Activated CD4-positive, alpha-beta T cell treated with anti-CD3 and anti-CD28 coated beads, Interleukin-2, amount 10 ng/mL, durations not matched to agents 7 days and 5 days (primary cell): ENCODE measurements at regions not wholly inside any gene's neighbourhood (a gene's known extent, or its start where the extent isn't known, plus 50 kb on each side); places are given as distances from the start of the nearest gene placed in this dataset.

Source experiments
- CTCF ChIA-PET: fragments of 350-600 bp; sonication (Branson Sonifier 250); formaldehyde crosslinking; loops from one replicate; lab custom pipeline; 2021; ENCODE audit warnings: antibody characterized with exemption; lab: Charles Lee
- POLR2A ChIA-PET: fragments of 350-600 bp; sonication (Branson Sonifier 250); formaldehyde crosslinking; loops from one replicate; lab custom pipeline; 2021; ENCODE audit warnings: antibody characterized with exemption; lab: Charles Lee
- DNase-seq: peaks from one replicate; pipeline ENCODE4 v3.0.0-alpha.2; 2020
- H3K27ac Mint-ChIP-seq: one replicate; pipeline ENCODE4 v1.8.0; 2021; ENCODE audit warnings: mild to moderate bottlenecking, moderate library complexity, mixed read lengths
- H3K27me3 Mint-ChIP-seq: one replicate; pipeline ENCODE4 v1.8.0; 2021; ENCODE audit warnings: mixed read lengths
- H3K36me3 Mint-ChIP-seq: one replicate; pipeline ENCODE4 v1.8.0; 2021; ENCODE audit warnings: low read depth, mixed read lengths
- H3K4me1 Mint-ChIP-seq: one replicate; pipeline ENCODE4 v1.8.0; 2021; ENCODE audit warnings: mixed read lengths
- H3K4me3 Mint-ChIP-seq: one replicate; pipeline ENCODE4 v1.8.0; 2021; ENCODE audit warnings: mild to moderate bottlenecking, moderate library complexity, mixed read lengths
- H3K9me3 Mint-ChIP-seq: one replicate; pipeline ENCODE4 v1.8.0; 2021; ENCODE audit warnings: mixed read lengths

DNA sequence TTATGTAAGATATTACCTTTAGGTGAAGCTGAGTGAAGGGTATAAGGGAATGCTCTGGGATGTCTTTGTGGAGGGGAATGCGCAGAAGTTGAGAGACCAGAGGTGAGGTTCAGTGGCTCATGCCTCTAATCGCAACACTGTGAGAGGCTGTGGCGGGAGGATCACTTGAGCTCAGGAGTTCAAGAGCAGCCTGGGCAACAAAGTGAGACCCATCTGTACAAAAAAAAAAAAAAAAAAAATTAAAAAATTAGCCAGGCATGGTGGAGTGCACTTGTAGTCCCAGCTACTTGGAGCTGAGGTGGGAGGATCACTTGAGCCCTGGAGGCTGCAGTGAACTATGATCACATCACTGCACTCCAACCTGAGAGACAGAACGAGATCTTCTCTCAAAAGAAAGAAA is 57.3 kb upstream of the SP3 start:
- POLR2A ChIA-PET = no interaction called here
- CTCF ChIA-PET = interaction anchor here (0.6 to 0.7 kb wide), 2 partner anchors 118 to 215 kb away, joined by 3 to 4 read pairs; no protein-coding TSS in a partner anchor
- Mint-ChIP-seq H3K4me1 (peaks cover 2% of the 10 kb centered on the region), H3K27ac (no peak overlapping the region), H3K9me3 (no peaks in the 10 kb centered on the region), H3K4me3 (no peak overlapping the region), H3K36me3 (no peaks in the 10 kb centered on the region), H3K27me3 (peaks cover 2% of the 10 kb centered on the region)
- DNase-seq = no peak

DNA sequence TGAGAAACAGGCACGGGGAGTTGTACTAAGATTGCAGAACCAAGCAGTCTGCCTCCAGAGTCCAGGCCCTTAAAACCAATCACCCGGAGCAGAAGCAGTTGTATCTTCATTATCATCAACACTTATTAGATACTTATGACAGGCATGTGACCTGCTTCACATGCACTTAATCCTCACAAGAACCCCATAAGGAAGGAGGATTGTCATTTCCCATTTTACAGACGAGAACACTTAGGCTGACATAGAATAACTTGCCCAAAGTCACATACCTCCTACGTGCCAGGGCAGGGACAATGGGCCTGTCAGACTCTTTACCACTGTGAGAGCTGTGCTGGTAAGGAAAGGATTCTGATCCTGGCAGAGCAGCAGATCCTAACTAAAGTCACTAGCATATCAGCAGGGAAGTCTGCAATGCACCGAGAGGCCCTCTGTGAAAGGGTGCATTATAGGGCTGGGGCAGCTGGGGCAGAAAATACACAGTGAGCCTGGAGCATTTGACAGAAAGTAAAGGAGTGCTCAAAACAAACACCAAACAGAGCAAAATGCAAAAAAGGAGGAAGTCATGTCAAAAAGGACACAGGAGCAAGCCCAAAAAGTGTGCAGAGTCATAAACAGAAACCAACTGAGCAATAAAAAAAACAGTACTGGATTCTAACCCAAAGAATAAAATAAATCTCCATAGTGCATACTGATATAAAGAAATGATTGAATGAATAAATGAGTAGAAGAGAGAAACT is 55.9 kb upstream of the SP3 start:
- Mint-ChIP-seq H3K4me1 (peaks cover 2% of the 10 kb centered on the region), H3K36me3 (no peaks in the 10 kb centered on the region), H3K27me3 (peaks cover 2% of the 10 kb centered on the region), H3K9me3 (no peaks in the 10 kb centered on the region), H3K27ac (no peak overlapping the region), H3K4me3 (no peak overlapping the region)
- POLR2A ChIA-PET = no interaction called here
- DNase-seq = no peak
- CTCF ChIA-PET = no interaction called here

DNA sequence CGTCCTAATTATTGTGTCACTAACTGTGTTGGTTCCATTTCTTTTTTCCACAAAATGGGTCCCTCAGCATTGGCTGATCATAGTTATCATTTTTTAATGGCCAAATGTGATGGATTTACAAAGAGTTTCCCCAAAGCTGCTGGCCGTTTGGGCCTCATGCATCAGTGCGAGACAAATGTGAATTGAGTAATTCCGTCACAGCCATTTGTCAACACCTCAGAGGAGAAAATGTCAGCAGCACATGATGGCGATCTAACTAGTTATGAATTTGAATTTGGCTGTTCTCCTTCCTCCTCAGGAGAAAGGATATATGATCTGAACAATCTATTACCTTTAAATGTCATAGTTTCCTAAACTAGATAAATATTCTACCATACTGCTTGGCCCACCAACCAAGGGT is 54.9 kb upstream of the SP3 start:
- Mint-ChIP-seq H3K4me3 (no peak overlapping the region), H3K36me3 (no peaks in the 10 kb centered on the region)
- CTCF ChIA-PET = no interaction called here

DNA sequence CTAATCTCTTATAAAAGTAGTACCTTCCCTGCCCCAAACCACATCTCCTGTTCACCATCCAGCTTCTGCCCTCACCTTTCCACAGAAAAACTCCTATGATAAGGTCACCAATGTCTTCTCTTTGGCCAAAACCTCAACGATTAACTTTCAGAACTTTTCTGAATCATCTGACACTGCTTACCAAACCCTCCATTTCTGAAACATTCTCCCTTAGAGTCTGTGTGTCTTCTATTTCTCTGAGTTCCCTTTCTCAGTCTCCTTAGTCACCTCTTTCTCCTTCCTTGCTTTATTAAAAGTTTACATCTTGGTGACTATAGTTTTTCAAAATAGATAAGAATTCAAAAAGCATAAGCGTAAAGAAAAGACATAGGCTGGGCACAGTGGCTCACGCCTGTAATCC is 51.3 kb upstream of the SP3 start:
- Mint-ChIP-seq H3K27ac (no peak overlapping the region), H3K9me3 (no peaks in the 10 kb centered on the region), H3K36me3 (no peaks in the 10 kb centered on the region), H3K27me3 (peaks cover 9% of the 10 kb centered on the region), H3K4me3 (no peak overlapping the region), H3K4me1 (peaks cover 6% of the 10 kb centered on the region)
- ChIA-PET POLR2A (no interaction called here), CTCF (interaction anchor here (1.8 kb wide), 1 partner anchor 11 kb away, joined by 3 read pairs; no protein-coding TSS in a partner anchor)
- no peak for DNase-seq

More for the DNA sequence above, 54.9 kb upstream of the SP3 start:
- Mint-ChIP-seq H3K9me3 (no peaks in the 10 kb centered on the region), H3K4me1 (peaks cover 2% of the 10 kb centered on the region), H3K27me3 (peaks cover 2% of the 10 kb centered on the region), H3K27ac (no peak overlapping the region)
- POLR2A ChIA-PET = no interaction called here
- no peak for DNase-seq

DNA sequence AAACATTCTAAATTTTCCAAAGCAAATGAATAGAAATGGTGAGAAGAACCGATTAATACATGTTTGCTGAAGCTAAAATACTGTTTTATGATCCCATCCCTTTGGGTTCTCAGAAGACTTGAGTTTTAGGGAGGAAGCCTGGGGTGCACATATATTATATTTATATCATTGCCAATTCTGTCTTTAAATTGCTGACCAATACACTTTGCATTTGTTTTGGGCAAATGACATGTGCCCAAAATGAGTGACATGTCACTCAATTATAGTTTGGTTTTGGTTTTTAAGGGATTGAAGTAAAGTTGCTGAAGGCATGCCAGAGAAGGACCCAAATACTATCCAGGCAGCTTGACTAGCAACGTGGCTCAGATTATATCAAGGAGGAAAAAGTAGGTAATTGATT is 50.3 kb upstream of the SP3 start:
- peaks cover 6% of the 10 kb centered on the region for H3K4me1 Mint-ChIP-seq
- no peak overlapping the region for H3K27ac Mint-ChIP-seq
- no peaks in the 10 kb centered on the region for H3K9me3 Mint-ChIP-seq
- DNase-seq = no peak
- ChIA-PET POLR2A (interaction anchor here (0.7 kb wide), 1 partner anchor 9 kb away, joined by 3 read pairs; no protein-coding TSS in a partner anchor), CTCF (interaction anchor here (0.9 to 1.8 kb wide), 2 partner anchors 10 to 17 kb away, joined by 3 read pairs; no protein-coding TSS in a partner anchor)
- no peaks in the 10 kb centered on the region for H3K36me3 Mint-ChIP-seq
- peaks cover 9% of the 10 kb centered on the region for H3K27me3 Mint-ChIP-seq
- no peak overlapping the region for H3K4me3 Mint-ChIP-seq
